Esophagus squamous epithelium (tissue), 4 donors: ENCODE measurements at regions not wholly inside any gene's neighbourhood (a gene's known extent, or its start where the extent isn't known, plus 50 kb on each side); places are given as distances from the start of the nearest gene placed in this dataset.

ENCODE experiments used
- POLR2A ChIP-seq, 4 donors: fragments of 450-650 bp; IDR thresholded peaks; one replicate each; pipeline ENCODE4 v1.6.1; 2017; ENCODE audit warnings: antibody characterized with exemption in 4 of 4, mild to moderate bottlenecking in 4 of 4, moderate library complexity in 3 of 4
- TF ChIP-seq, protein P1 (sequence below), 6 experiments: fragments of 450-650 bp in 4 of 6; fragments of 200-600 bp in 2 of 6; sonication (generic) in 2 of 6; IDR thresholded peaks; one replicate each; pipeline ENCODE4 v1.5.1; 2016 to 2019; ENCODE audit warnings: antibody characterized with exemption in 6 of 6, mild to moderate bottlenecking in 4 of 6, moderate library complexity in 4 of 6

DNA sequence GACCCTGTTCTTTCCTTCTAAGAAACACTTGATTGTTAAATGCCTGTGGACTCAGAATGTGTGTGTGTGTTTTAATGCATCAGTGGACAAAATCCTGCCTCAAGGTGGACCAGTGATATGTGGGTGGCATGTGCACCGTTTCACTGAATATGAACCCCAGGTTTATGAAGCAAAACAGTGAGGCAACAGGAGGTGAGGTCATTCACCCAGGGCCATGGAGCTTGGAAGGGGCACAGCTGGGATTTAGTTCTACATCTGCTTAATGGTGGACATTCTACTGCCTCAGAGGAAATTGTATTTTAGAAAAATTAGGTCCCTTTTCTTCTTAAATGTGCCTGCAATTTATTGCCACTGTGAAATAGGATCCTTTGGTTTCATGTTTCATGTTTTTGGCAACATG is 549.5 kb upstream of the EEF2KMT start:
- TF ChIP-seq, protein P1, sequence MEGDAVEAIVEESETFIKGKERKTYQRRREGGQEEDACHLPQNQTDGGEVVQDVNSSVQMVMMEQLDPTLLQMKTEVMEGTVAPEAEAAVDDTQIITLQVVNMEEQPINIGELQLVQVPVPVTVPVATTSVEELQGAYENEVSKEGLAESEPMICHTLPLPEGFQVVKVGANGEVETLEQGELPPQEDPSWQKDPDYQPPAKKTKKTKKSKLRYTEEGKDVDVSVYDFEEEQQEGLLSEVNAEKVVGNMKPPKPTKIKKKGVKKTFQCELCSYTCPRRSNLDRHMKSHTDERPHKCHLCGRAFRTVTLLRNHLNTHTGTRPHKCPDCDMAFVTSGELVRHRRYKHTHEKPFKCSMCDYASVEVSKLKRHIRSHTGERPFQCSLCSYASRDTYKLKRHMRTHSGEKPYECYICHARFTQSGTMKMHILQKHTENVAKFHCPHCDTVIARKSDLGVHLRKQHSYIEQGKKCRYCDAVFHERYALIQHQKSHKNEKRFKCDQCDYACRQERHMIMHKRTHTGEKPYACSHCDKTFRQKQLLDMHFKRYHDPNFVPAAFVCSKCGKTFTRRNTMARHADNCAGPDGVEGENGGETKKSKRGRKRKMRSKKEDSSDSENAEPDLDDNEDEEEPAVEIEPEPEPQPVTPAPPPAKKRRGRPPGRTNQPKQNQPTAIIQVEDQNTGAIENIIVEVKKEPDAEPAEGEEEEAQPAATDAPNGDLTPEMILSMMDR (IDR thresholded peaks at IDR 0.05), result no peak
- TF ChIP-seq POLR2A (IDR thresholded peaks at IDR 0.05), result no peak
